CD4-positive, alpha-beta T cell treated with Interferon alpha-2 for 1 hour (primary cell): ENCODE measurements at regions not wholly inside any gene's neighbourhood (a gene's known extent, or its start where the extent isn't known, plus 50 kb on each side); places are given as distances from the start of the nearest gene placed in this dataset.

Experiments
- DNase-seq, 2 donors: peaks; one replicate each; pipeline ENCODE4 v3.0.0-alpha.2; 2020 to 2022

GRCh38 chr17:79261355-79262072, 186.9 kb downstream of the ENGASE start:
- DNase-seq = no peak

GRCh38 chr17:79258843-79259242, 184.2 kb downstream of the ENGASE start:
- no peak for DNase-seq

GRCh38 chr17:79258041-79258440, 183.4 kb downstream of the ENGASE start:
- no peak for DNase-seq

- no peak for DNase-seq
Measured at GRCh38 chr17:79255926-79256585, 181.4 kb downstream of the ENGASE start.

- no peak for DNase-seq
Measured at GRCh38 chr17:79255456-79255855, 180.8 kb downstream of the ENGASE start.

GRCh38 chr17:79255046-79255445, 180.4 kb downstream of the ENGASE start:
- DNase-seq = no peak

GRCh38 chr17:79252886-79253285, 178.3 kb downstream of the ENGASE start:
- DNase-seq = no peak

GRCh38 chr17:79251824-79252223, 177.2 kb downstream of the ENGASE start:
- no peak for DNase-seq

GRCh38 chr17:79249929-79250521, 175.4 kb downstream of the ENGASE start:
- no peak for DNase-seq

GRCh38 chr17:79248843-79249493, 174.3 kb downstream of the ENGASE start:
- no peak for DNase-seq

GRCh38 chr17:79246225-79247190, 171.9 kb downstream of the ENGASE start:
- no peak for DNase-seq

- no peak for DNase-seq
Measured at GRCh38 chr17:79244665-79245064, 170.0 kb downstream of the ENGASE start.

- no peak for DNase-seq
Measured at GRCh38 chr17:79243996-79244395, 169.4 kb downstream of the ENGASE start.

GRCh38 chr17:79243603-79243990, 169.0 kb downstream of the ENGASE start:
- no peak for DNase-seq

GRCh38 chr17:79242873-79243602, 168.4 kb downstream of the ENGASE start:
- no peak for DNase-seq

GRCh38 chr17:79242393-79242792, 167.8 kb downstream of the ENGASE start:
- DNase-seq = no peak

- no peak for DNase-seq
Measured at GRCh38 chr17:79241616-79242015, 167.0 kb downstream of the ENGASE start.

- no peak for DNase-seq
Measured at GRCh38 chr17:79239205-79239604, 164.6 kb downstream of the ENGASE start.

- DNase-seq = no peak
Measured at GRCh38 chr17:79237448-79238053, 162.9 kb downstream of the ENGASE start.

- DNase-seq = no peak
Measured at GRCh38 chr17:79235808-79236207, 161.2 kb downstream of the ENGASE start.

- no peak for DNase-seq
Measured at GRCh38 chr17:79233916-79234551, 159.4 kb downstream of the ENGASE start.
